Stomach (tissue), 8 donors: ENCODE measurements at regions not wholly inside any gene's neighbourhood (a gene's known extent, or its start where the extent isn't known, plus 50 kb on each side); places are given as distances from the start of the nearest gene placed in this dataset.

ENCODE experiments used
- DNase-seq, 2 donors: peaks; one replicate each; pipeline versions ENCODE4 v3.0.0 to v3.0.0-alpha.2; 2013 to 2019
- H3K27ac ChIP-seq, 5 donors: fragments of 200-600 bp in 4 of 5; sonication (generic) in 4 of 5; one replicate each; pipeline ENCODE4 v1.5.1; 2013 to 2019; ENCODE audit warnings: mild to moderate bottlenecking in 1 of 5, moderate library complexity in 1 of 5
- H3K27me3 ChIP-seq, 3 donors: fragments of 200-600 bp; sonication (generic); one replicate each; pipeline ENCODE4 v1.5.1; 2017 to 2019; ENCODE audit warnings: mixed run types in 1 of 3
- H3K36me3 ChIP-seq, 4 donors: fragments of 200-600 bp; sonication (generic); 1 replicate in 3 of 4; 2 replicates in 1 of 4; pipeline ENCODE4 v1.5.1; 2016 to 2019
- H3K4me1 ChIP-seq, 4 donors: fragments of 200-600 bp; sonication (generic); one replicate each; pipeline ENCODE4 v1.5.1; 2016 to 2019
- H3K4me3 ChIP-seq, 4 donors: fragments of 200-600 bp; sonication (generic) in 3 of 4; one replicate each; pipeline ENCODE4 v1.5.1; 2016 to 2019; ENCODE audit warnings: mild to moderate bottlenecking in 1 of 4
- H3K9me3 ChIP-seq, 4 donors: fragments of 200-600 bp; sonication (generic); one replicate each; pipeline ENCODE4 v1.5.1; 2016 to 2019
- EP300 ChIP-seq: sonication (generic); formaldehyde crosslinking; IDR thresholded peaks from one replicate; pipeline ENCODE4 v1.6.1; 2017; ENCODE audit warnings: antibody characterized with exemption
- POLR2A ChIP-seq, 4 donors: fragments of 450-650 bp; IDR thresholded peaks; one replicate each; pipeline ENCODE4 v1.6.1; 2016; ENCODE audit warnings: antibody characterized with exemption in 4 of 4, control low read depth in 2 of 4, mild to moderate bottlenecking in 1 of 4, moderate library complexity in 1 of 4
- POLR2AphosphoS5 ChIP-seq, 3 donors: sonication (generic); formaldehyde crosslinking; IDR thresholded peaks; one replicate each; pipeline ENCODE4 v1.6.1; 2016; ENCODE audit warnings: antibody characterized with exemption in 3 of 3
- WGBS, 5 donors: extraction: QIAGEN DNeasy Blood & Tissue Kit in 3 of 5; methylation state at CpG; one replicate each; pipeline versions ENCODE4 v1.1.5 to v1.1.7; 2013 to 2018; 5-methylcytosine and 5-hydroxymethylcytosine counted together
- intact Hi-C: fragments of 100-400 bp; cut with DNase I; formaldehyde crosslinking; loops from one replicate; pipeline ENCODE4 v1.15.1; 2023; ENCODE audit warnings: low total_unique reads
- TF ChIP-seq, protein P1 (sequence below), 7 experiments: fragments of 450-650 bp in 4 of 7; fragments of 200-600 bp in 3 of 7; sonication (generic) in 3 of 7; IDR thresholded peaks; one replicate each; pipeline ENCODE4 v1.5.1; 2016 to 2019; ENCODE audit warnings: antibody characterized with exemption in 7 of 7, control low read depth in 2 of 7, mild to moderate bottlenecking in 1 of 7
- donor health status: healthy with polysubstance abuse.
- donor health status: Bipolar disorder and iron deficiency.
- donor health status: healthy.

DNA sequence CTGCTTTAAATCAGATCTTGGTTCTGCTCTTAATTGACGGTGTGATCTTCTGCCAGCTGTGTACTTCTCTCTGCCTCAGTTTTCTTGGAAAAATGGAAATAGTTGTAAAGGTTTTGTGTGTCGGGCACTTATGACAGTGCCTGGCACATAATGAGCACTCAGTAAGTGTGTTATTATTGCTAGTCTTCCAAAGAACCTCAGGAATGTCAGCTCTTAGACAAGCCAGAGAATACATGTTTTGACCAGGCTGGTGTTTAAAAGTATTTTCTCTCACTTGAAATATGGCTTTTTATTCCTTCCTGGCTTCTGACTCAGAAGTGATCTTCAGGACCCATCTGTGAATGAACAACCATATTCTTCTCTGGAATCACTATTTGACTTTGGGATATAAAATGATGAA, 304.1 kb downstream of the SNAPC1 start:
- intact Hi-C loops = no loop called here
- H3K36me3 ChIP-seq = no peaks in the 10 kb centered on the region
- 66 to 80% (median 72%) methylated on average over 2 of the region's 2 CpGs for WGBS, 5 donors
- no peaks in the 10 kb centered on the region for H3K9me3 ChIP-seq
- H3K4me3 ChIP-seq = no peak overlapping the region
- no peaks in the 10 kb centered on the region for H3K4me1 ChIP-seq
- no peak overlapping the region for H3K27ac ChIP-seq
- TF ChIP-seq POLR2A (IDR thresholded peaks at IDR 0.05) = no peak
- TF ChIP-seq, protein P1, sequence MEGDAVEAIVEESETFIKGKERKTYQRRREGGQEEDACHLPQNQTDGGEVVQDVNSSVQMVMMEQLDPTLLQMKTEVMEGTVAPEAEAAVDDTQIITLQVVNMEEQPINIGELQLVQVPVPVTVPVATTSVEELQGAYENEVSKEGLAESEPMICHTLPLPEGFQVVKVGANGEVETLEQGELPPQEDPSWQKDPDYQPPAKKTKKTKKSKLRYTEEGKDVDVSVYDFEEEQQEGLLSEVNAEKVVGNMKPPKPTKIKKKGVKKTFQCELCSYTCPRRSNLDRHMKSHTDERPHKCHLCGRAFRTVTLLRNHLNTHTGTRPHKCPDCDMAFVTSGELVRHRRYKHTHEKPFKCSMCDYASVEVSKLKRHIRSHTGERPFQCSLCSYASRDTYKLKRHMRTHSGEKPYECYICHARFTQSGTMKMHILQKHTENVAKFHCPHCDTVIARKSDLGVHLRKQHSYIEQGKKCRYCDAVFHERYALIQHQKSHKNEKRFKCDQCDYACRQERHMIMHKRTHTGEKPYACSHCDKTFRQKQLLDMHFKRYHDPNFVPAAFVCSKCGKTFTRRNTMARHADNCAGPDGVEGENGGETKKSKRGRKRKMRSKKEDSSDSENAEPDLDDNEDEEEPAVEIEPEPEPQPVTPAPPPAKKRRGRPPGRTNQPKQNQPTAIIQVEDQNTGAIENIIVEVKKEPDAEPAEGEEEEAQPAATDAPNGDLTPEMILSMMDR (IDR thresholded peaks at IDR 0.05) = no peak
- TF ChIP-seq EP300 = no peak
- no peak for TF ChIP-seq POLR2AphosphoS5 (IDR thresholded peaks at IDR 0.05)
- peaks cover 0 to 7% (median 0%) of the 10 kb centered on the region in 3 donors for H3K27me3 ChIP-seq
- DNase-seq = no peak

DNA sequence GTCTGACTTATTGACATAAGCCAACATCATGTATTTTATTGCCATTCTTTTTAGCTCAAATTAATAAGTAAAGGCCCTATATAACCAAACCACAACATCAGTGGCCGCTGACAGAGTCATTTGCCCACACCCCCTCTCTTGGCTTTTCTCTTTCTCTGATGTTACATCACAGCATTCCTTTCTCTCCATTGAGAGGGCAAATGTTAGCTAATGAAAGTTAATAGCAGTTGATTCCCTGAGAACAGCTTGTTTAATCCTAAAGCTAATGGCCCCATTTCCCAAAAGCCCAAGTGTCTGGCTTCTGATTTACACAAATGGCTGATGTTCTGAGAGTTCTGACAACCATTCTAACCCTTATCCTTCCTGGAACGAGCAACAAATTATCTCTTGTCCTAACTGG, 308.8 kb downstream of the SNAPC1 start:
- intact Hi-C loops = no loop called here
- H3K27me3 ChIP-seq = no peaks in the 10 kb centered on the region
- H3K27ac ChIP-seq = no peak overlapping the region

DNA sequence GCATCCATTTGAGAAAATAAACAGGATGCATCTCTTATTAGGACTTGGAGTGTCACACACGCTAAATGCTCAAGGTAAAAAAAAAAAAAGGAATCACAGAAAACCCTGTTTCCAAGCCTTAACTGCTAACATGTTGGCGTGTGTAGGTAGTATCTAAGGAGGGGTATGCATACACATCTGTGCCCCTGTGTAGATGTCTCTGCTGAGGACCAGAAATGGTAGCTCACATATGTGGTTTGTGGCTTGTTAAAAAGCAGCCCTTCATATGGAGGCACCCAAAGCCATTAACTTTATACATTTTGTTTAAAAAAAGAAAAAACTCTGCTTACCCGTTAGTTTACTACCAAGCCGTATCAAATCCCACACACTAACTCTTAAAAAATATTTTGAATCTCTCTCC, 314.1 kb downstream of the SNAPC1 start:
- no peaks in the 10 kb centered on the region for H3K9me3 ChIP-seq
- intact Hi-C loops = no loop called here
- DNase-seq = no peak
- no peak overlapping the region for H3K4me3 ChIP-seq
- H3K4me1 ChIP-seq = no peaks in the 10 kb centered on the region
- H3K27me3 ChIP-seq = no peaks in the 10 kb centered on the region
- TF ChIP-seq EP300 = no peak
- TF ChIP-seq POLR2AphosphoS5 (IDR thresholded peaks at IDR 0.05) = no peak
- TF ChIP-seq, protein P1 (IDR thresholded peaks at IDR 0.05) = no peak
- no peaks in the 10 kb centered on the region for H3K36me3 ChIP-seq
- no peak overlapping the region for H3K27ac ChIP-seq
- 79 to 90% (median 88%) methylated on average over 4 of the region's 4 CpGs for WGBS, 5 donors

More for the DNA sequence above, 308.8 kb downstream of the SNAPC1 start:
- WGBS, 5 donors = 46 to 63% (median 54%) methylated on average over 2 of the region's 2 CpGs
- Histone ChIP-seq H3K4me3 (no peak overlapping the region), H3K36me3 (no peaks in the 10 kb centered on the region), H3K9me3 (no peaks in the 10 kb centered on the region), H3K4me1 (no peaks in the 10 kb centered on the region)
- TF ChIP-seq EP300 (no peak), POLR2A (IDR thresholded peaks at IDR 0.05) (no peak), POLR2AphosphoS5 (IDR thresholded peaks at IDR 0.05) (no peak)
- TF ChIP-seq, protein P1 (IDR thresholded peaks at IDR 0.05) = no peak
- no peak for DNase-seq

DNA sequence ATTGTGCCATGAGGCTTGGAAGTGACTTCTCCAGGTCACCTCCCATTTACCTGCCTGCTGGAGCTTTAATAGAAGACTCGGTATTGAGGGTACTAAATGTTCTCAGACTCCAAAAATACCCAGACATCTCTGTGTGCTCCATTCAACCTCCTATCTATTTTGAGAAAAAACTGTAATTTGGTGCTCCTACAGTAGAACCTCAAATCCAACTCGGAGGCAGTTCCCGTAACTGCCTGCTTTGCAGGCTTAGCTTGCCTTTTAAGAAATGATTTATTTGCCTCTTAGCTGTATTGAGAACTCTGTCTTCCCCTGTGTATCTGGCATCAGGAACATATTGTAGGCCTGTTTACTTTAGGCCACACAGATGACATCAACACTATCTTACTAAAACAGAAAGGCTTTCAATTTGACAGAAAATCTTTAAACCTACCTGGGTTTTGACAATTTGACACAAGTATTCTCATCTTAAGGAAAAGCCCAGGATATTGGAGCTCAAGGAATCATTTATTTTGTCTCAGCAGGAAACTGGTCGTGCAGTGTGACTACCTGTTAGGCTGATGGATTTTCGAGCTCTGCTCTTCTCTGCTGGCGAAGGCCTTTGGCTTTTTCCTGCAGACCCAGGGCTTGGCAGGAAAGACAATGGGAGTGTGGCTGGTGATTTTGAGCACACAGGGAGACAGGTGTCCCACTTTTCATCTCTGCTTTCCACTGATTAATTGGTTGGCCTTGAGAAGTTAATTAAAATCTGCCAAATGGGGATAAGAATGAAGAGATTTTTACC, 314.8 kb downstream of the SNAPC1 start:
- Histone ChIP-seq H3K36me3 (no peaks in the 10 kb centered on the region), H3K9me3 (no peaks in the 10 kb centered on the region), H3K27me3 (no peaks in the 10 kb centered on the region), H3K4me3 (no peak overlapping the region), H3K4me1 (no peaks in the 10 kb centered on the region), H3K27ac (no peak overlapping the region)
- DNase-seq = no peak
- intact Hi-C loops = no loop called here
- TF ChIP-seq POLR2AphosphoS5 (IDR thresholded peaks at IDR 0.05) = no peak
- TF ChIP-seq POLR2A (IDR thresholded peaks at IDR 0.05) = no peak
- TF ChIP-seq, protein P1 (IDR thresholded peaks at IDR 0.05) = no peak
- no peak for TF ChIP-seq EP300
- 49 to 67% (median 63%) methylated on average over 6 of the region's 6 CpGs for WGBS, 5 donors
